GM12878 (cell line): ENCODE measurements at regions not wholly inside any gene's neighbourhood (a gene's known extent, or its start where the extent isn't known, plus 50 kb on each side); places are given as distances from the start of the nearest gene placed in this dataset.

Experiments used
- ATAC-seq: fragments of 200-7000 bp; cut with Tn5 transposase; 3 replicates; pipeline ENCODE4 v1.9.1; 2020; ENCODE audit warnings: mild to moderate bottlenecking, moderate library complexity
- BruUV-seq: library from RNA; stranded (reverse); fragments of 400-500 nt; replicated peaks from 2 replicates; lab custom pipeline; 2021; lab: Mats Ljungman, UMichigan
- CTCF ChIA-PET: fragments of 300-600 bp; sonication (Branson Sonifier 250); formaldehyde crosslinking; extraction: SDS; loops from one replicate; lab custom pipeline; 2021; ENCODE audit warnings: inconsistent platforms; lab: Yijun Ruan, JAX
- POLR2A ChIA-PET: fragments of 350-600 bp; formaldehyde crosslinking; extraction: SDS; loops from one replicate; lab custom pipeline; 2021; ENCODE audit warnings: inconsistent platforms; lab: Charles Lee
- RAD21 ChIA-PET: fragments of 300-600 bp; sonication (Branson Sonifier 250); formaldehyde crosslinking; loops from one replicate; lab custom pipeline; 2023; ENCODE audit warnings: antibody characterized with exemption; ENCODE audit not compliant: unreplicated experiment; lab: Charles Lee
- SMC1A ChIA-PET: fragments of 300-600 bp; sonication (Branson Sonifier 250); formaldehyde crosslinking; loops from one replicate; lab custom pipeline; 2023; ENCODE audit not compliant: unreplicated experiment, uncharacterized antibody; lab: Charles Lee
- DNase-seq: peaks from one replicate; pipeline ENCODE4 v3.0.0-alpha.2; 2011; ENCODE audit warnings: low read depth, low spot score
- FAIRE-seq: peaks from 3 replicates; lab custom pipeline; 2011; peaks lifted over from hg19 to GRCh38; lab: Jason Lieb, UNC
- H2AFZ ChIP-seq: 2 replicates; pipeline ENCODE4 v1.6.0; 2011; ENCODE audit warnings: low read depth, low read length, control low read depth; ENCODE audit not compliant: control insufficient read depth
- H3K27ac ChIP-seq: 2 replicates; pipeline ENCODE4 v1.5.1; 2011; ENCODE audit warnings: control low read depth; ENCODE audit not compliant: control insufficient read depth, insufficient read depth
- H3K27me3 ChIP-seq, 2 experiments: replicated peaks in 1 of 2; 2 replicates each; pipeline versions ENCODE4 v1.6.0 to v1.6.1; 2011; ENCODE audit warnings: low read length in 1 of 2; ENCODE audit not compliant: control insufficient read depth in 2 of 2, insufficient read depth in 2 of 2
- H3K36me3 ChIP-seq, 2 experiments: 2 replicates each; pipeline ENCODE4 v1.5.1; 2011; ENCODE audit warnings: low read length in 1 of 2; ENCODE audit not compliant: control insufficient read depth in 2 of 2, insufficient read depth in 2 of 2
- H3K4me1 ChIP-seq: 2 replicates; pipeline ENCODE4 v1.6.1; 2011; ENCODE audit warnings: mild to moderate bottlenecking, low read length, moderate library complexity, mixed read lengths; ENCODE audit not compliant: control insufficient read depth, insufficient read depth
- H3K4me2 ChIP-seq: 2 replicates; pipeline ENCODE4 v1.6.0; 2011; ENCODE audit warnings: control low read depth; ENCODE audit not compliant: control insufficient read depth, insufficient read depth
- H3K4me3 ChIP-seq: fragments of 200-600 bp; sonication (generic); 2 replicates; pipeline ENCODE4 v1.5.1; 2016
- H3K79me2 ChIP-seq: 2 replicates; pipeline ENCODE4 v1.6.0; 2011; ENCODE audit warnings: low read length; ENCODE audit not compliant: control insufficient read depth, insufficient read depth
- H3K9ac ChIP-seq: 2 replicates; pipeline ENCODE4 v1.8.0; 2011; ENCODE audit warnings: low read length, control low read depth, mixed read lengths; ENCODE audit not compliant: control insufficient read depth, insufficient read depth
- H3K9me3 ChIP-seq: replicated peaks from 3 replicates; pipeline ENCODE4 v1.5.1; 2011; ENCODE audit warnings: mild to moderate bottlenecking, low read length; ENCODE audit not compliant: control insufficient read depth, insufficient read depth
- H4K20me1 ChIP-seq: 2 replicates; pipeline ENCODE4 v1.6.0; 2011; ENCODE audit not compliant: control insufficient read depth, insufficient read depth
- BHLHE40 ChIP-seq, 2 experiments: fragments of 450-650 bp in 1 of 2; IDR thresholded peaks; 2 replicates each; pipeline ENCODE4 v1.6.1; 2011 to 2017; ENCODE audit warnings: low read depth in 2 of 2, borderline replicate concordance in 1 of 2, improper control_type of control experiment in 1 of 2, low read length in 1 of 2, mild to moderate bottlenecking in 1 of 2
- CBX5 ChIP-seq: sonication (generic); IDR thresholded peaks from 2 replicates; pipeline ENCODE4 v1.6.1; 2016; ENCODE audit warnings: low read depth, moderate library complexity, mild to moderate bottlenecking, inconsistent platforms
- EED ChIP-seq: sonication (generic); IDR thresholded peaks from 2 replicates; pipeline ENCODE4 v1.6.1; 2016; ENCODE audit warnings: antibody characterized with exemption, low read depth
- IKZF2 ChIP-seq, 2 experiments: fragments of 450-650 bp; IDR thresholded peaks; 2 replicates each; pipeline ENCODE4 v1.6.1; 2017; ENCODE audit warnings: mild to moderate bottlenecking in 2 of 2, moderate library complexity in 2 of 2
- IRF4 ChIP-seq: IDR thresholded peaks from 2 replicates; pipeline ENCODE4 v1.6.1; 2011; ENCODE audit warnings: low read depth, low read length
- PAX5 ChIP-seq: IDR thresholded peaks from 2 replicates; pipeline ENCODE4 v1.6.1; 2011; ENCODE audit warnings: low read depth, low read length, borderline replicate concordance
- POLR2AphosphoS5 ChIP-seq: IDR thresholded peaks from 2 replicates; pipeline ENCODE4 v1.6.1; 2011; ENCODE audit warnings: mild to moderate bottlenecking, low read length, inconsistent platforms
- RAD51 ChIP-seq: fragments of 450-650 bp; IDR thresholded peaks from 2 replicates; pipeline ENCODE4 v1.6.1; 2016; ENCODE audit warnings: moderate library complexity, mild to moderate bottlenecking, inconsistent platforms
- RFX5 ChIP-seq: IDR thresholded peaks from 2 replicates; pipeline ENCODE4 v1.6.1; 2011; ENCODE audit warnings: low read depth, low read length, improper control_type of control experiment
- STAT1 ChIP-seq: fragments of 450-650 bp; conservative IDR thresholded peaks from 2 replicates; pipeline ENCODE4 v1.6.1; 2014; ENCODE audit warnings: antibody characterized with exemption, mild to moderate bottlenecking
- WGBS: methylation state at CpG from one replicate; pipeline ENCODE4 v1.1.6; 2016; ENCODE audit warnings: low lambda C conversion rate; ENCODE audit not compliant: insufficient replicate concordance, insufficient coverage; ENCODE audit errors: missing lambda C conversion rate; 5-methylcytosine and 5-hydroxymethylcytosine counted together
- in situ Hi-C: fragments of 300-500 bp; cut with MboI; formaldehyde crosslinking; loops from 9 replicates; pipeline ENCODE4 v1.14.3; 2018; ENCODE audit warnings: mixed read lengths
- intact Hi-C: fragments of 100-400 bp; cut with micrococcal nuclease; formaldehyde crosslinking; loops from one replicate; pipeline ENCODE4 v1.14.2; 2022; ENCODE audit not compliant: unreplicated experiment
- TF ChIP-seq, protein P1 (sequence below): fragments of 150-350 bp; IDR thresholded peaks from 2 replicates; pipeline ENCODE4 v1.6.1; 2016; ENCODE audit warnings: low read depth, low read length
- TF ChIP-seq, protein P2 (sequence below): fragments of 450-650 bp; IDR thresholded peaks from 2 replicates; pipeline ENCODE4 v1.6.1; 2017; ENCODE audit warnings: antibody characterized with exemption, mild to moderate bottlenecking, moderate library complexity
- TF ChIP-seq, protein P3 (sequence below): IDR thresholded peaks from 2 replicates; pipeline ENCODE4 v1.6.1; 2012; ENCODE audit warnings: low read length, inconsistent platforms
- TF ChIP-seq, protein P4 (sequence below): IDR thresholded peaks from 2 replicates; pipeline ENCODE4 v1.6.1; 2011; ENCODE audit warnings: low read depth, low read length, improper control_type of control experiment, borderline replicate concordance
- TF ChIP-seq, protein P5 (sequence below): fragments of 450-650 bp; IDR thresholded peaks from 2 replicates; pipeline ENCODE4 v1.6.1; 2017; ENCODE audit warnings: mild to moderate bottlenecking

DNA sequence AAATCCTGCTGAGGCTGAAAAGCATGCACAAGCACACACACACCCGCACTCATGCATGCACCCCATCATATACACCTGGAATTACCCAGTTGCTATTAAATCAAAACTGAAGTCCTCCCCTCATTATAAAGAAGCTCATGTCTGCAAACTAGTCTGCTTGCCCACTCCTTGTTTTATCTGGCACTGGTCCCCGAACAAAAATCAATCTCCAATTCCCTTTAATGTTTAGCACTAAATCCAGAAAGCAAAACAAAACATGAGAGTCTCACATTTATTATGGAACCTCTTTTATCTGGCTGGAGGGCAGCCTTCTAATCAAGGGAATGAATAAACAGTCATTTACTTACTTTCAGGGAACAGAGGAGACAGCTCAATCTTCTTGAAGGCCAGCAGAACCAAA is 1093.4 kb upstream of the FLRT2 start:
- H3K9me3 ChIP-seq = no peaks in the 10 kb centered on the region
- no peak overlapping the region for H3K4me3 ChIP-seq
- ATAC-seq (no peak), FAIRE-seq (no peak), DNase-seq (no peak)
- POLR2A ChIA-PET = no interaction called here
- in situ Hi-C loops (no loop called here), intact Hi-C loops (no loop called here)
- RAD21 ChIA-PET = no interaction called here
- H3K9ac ChIP-seq = no peak overlapping the region
- no peaks in the 10 kb centered on the region for H3K4me1 ChIP-seq
- BruUV-seq = no TSS peak
- no peaks in the 10 kb centered on the region for H3K27me3 ChIP-seq
- no peak overlapping the region for H3K4me2 ChIP-seq
- no peak overlapping the region for H2AFZ ChIP-seq
- CTCF ChIA-PET = interaction anchor here (0.6 kb wide), 2 partner anchors 52 to 1136 kb away, joined by 3 read pairs; no protein-coding TSS in a partner anchor
- no peaks in the 10 kb centered on the region for H3K79me2 ChIP-seq
- no peak overlapping the region for H3K27ac ChIP-seq
- SMC1A ChIA-PET = no interaction called here
- no peaks in the 10 kb centered on the region for H3K36me3 ChIP-seq
- 0% methylated on average over 2 of the region's 2 CpGs for WGBS
- no peaks in the 10 kb centered on the region for H4K20me1 ChIP-seq
- no peak for TF ChIP-seq BHLHE40 (IDR thresholded peaks at IDR 0.05; ENCODE audit: borderline replicate concordance in 1 of 2, low read depth in 2 of 2, low read length in 1 of 2)
- TF ChIP-seq, protein P1, sequence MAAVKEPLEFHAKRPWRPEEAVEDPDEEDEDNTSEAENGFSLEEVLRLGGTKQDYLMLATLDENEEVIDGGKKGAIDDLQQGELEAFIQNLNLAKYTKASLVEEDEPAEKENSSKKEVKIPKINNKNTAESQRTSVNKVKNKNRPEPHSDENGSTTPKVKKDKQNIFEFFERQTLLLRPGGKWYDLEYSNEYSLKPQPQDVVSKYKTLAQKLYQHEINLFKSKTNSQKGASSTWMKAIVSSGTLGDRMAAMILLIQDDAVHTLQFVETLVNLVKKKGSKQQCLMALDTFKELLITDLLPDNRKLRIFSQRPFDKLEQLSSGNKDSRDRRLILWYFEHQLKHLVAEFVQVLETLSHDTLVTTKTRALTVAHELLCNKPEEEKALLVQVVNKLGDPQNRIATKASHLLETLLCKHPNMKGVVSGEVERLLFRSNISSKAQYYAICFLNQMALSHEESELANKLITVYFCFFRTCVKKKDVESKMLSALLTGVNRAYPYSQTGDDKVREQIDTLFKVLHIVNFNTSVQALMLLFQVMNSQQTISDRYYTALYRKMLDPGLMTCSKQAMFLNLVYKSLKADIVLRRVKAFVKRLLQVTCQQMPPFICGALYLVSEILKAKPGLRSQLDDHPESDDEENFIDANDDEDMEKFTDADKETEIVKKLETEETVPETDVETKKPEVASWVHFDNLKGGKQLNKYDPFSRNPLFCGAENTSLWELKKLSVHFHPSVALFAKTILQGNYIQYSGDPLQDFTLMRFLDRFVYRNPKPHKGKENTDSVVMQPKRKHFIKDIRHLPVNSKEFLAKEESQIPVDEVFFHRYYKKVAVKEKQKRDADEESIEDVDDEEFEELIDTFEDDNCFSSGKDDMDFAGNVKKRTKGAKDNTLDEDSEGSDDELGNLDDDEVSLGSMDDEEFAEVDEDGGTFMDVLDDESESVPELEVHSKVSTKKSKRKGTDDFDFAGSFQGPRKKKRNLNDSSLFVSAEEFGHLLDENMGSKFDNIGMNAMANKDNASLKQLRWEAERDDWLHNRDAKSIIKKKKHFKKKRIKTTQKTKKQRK = no peak
- no peak for TF ChIP-seq PAX5
- no peak for TF ChIP-seq IKZF2 (IDR thresholded peaks at IDR 0.05)
- TF ChIP-seq RFX5 = no peak
- no peak for TF ChIP-seq POLR2AphosphoS5
- TF ChIP-seq EED = no peak
- TF ChIP-seq, protein P2, sequence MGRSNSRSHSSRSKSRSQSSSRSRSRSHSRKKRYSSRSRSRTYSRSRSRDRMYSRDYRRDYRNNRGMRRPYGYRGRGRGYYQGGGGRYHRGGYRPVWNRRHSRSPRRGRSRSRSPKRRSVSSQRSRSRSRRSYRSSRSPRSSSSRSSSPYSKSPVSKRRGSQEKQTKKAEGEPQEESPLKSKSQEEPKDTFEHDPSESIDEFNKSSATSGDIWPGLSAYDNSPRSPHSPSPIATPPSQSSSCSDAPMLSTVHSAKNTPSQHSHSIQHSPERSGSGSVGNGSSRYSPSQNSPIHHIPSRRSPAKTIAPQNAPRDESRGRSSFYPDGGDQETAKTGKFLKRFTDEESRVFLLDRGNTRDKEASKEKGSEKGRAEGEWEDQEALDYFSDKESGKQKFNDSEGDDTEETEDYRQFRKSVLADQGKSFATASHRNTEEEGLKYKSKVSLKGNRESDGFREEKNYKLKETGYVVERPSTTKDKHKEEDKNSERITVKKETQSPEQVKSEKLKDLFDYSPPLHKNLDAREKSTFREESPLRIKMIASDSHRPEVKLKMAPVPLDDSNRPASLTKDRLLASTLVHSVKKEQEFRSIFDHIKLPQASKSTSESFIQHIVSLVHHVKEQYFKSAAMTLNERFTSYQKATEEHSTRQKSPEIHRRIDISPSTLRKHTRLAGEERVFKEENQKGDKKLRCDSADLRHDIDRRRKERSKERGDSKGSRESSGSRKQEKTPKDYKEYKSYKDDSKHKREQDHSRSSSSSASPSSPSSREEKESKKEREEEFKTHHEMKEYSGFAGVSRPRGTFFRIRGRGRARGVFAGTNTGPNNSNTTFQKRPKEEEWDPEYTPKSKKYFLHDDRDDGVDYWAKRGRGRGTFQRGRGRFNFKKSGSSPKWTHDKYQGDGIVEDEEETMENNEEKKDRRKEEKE = no peak
- TF ChIP-seq CBX5 = no peak
- no peak for TF ChIP-seq IRF4
- TF ChIP-seq RAD51 = no peak
- TF ChIP-seq, protein P3, sequence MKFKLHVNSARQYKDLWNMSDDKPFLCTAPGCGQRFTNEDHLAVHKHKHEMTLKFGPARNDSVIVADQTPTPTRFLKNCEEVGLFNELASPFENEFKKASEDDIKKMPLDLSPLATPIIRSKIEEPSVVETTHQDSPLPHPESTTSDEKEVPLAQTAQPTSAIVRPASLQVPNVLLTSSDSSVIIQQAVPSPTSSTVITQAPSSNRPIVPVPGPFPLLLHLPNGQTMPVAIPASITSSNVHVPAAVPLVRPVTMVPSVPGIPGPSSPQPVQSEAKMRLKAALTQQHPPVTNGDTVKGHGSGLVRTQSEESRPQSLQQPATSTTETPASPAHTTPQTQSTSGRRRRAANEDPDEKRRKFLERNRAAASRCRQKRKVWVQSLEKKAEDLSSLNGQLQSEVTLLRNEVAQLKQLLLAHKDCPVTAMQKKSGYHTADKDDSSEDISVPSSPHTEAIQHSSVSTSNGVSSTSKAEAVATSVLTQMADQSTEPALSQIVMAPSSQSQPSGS = no peak
- TF ChIP-seq, protein P4, sequence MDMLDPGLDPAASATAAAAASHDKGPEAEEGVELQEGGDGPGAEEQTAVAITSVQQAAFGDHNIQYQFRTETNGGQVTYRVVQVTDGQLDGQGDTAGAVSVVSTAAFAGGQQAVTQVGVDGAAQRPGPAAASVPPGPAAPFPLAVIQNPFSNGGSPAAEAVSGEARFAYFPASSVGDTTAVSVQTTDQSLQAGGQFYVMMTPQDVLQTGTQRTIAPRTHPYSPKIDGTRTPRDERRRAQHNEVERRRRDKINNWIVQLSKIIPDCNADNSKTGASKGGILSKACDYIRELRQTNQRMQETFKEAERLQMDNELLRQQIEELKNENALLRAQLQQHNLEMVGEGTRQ = no peak
- TF ChIP-seq STAT1 = no peak
- TF ChIP-seq, protein P5, sequence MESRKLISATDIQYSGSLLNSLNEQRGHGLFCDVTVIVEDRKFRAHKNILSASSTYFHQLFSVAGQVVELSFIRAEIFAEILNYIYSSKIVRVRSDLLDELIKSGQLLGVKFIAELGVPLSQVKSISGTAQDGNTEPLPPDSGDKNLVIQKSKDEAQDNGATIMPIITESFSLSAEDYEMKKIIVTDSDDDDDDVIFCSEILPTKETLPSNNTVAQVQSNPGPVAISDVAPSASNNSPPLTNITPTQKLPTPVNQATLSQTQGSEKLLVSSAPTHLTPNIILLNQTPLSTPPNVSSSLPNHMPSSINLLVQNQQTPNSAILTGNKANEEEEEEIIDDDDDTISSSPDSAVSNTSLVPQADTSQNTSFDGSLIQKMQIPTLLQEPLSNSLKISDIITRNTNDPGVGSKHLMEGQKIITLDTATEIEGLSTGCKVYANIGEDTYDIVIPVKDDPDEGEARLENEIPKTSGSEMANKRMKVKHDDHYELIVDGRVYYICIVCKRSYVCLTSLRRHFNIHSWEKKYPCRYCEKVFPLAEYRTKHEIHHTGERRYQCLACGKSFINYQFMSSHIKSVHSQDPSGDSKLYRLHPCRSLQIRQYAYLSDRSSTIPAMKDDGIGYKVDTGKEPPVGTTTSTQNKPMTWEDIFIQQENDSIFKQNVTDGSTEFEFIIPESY = no peak
